ENCODE measurements at regions not wholly inside any gene's neighbourhood (a gene's known extent, or its start where the extent isn't known, plus 50 kb on each side); places are given as distances from the start of the nearest gene placed in this dataset.

DNA sequence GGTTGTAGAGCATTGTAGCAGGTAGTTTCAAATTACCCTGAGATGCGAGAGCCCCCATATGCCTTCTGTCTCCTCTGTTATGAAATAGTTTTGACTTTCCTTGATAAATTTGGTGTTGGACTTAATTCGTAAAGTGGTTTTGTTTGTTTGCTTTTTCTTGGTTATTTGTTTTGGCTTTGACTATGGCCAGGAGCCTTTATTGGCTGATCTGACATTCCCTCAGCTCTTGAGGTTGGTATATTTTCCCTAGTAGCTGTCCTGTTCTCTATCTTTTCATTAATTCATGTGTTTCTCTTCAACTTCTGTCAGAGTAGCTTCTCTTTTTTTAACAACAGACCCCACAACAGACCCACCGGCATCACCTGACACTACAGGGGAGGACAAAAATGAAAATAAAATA, 457.4 kb upstream of the MANEA start (continued):
- TF ChIP-seq ZNF274 (IDR thresholded peaks at IDR 0.05; ENCODE audit: borderline replicate concordance, extremely low read depth, low read length), result no peak

DNA sequence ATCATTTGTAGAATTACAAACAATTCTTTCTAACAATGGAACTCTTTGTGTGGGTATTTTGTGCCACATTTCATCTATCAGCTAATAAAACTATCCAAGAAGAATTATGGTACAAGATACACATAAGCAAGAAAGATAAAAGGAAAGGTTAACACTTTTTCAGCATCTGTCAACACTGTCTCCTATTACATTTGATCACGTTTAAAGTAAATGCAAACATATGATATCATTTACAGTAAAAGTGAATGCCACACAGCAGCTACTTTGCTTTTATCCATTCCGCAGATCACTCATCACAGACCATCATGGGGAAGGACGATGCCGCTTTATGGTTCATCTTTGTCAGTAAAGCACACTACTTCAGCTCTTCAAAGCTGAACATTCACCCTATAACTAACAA, 456.4 kb upstream of the MANEA start:
- FAIRE-seq, result no peak
- TF ChIP-seq JUN (IDR thresholded peaks at IDR 0.05; ENCODE audit: low read depth, low read length), result no peak
- TF ChIP-seq KDM4A (IDR thresholded peaks at IDR 0.05; ENCODE audit: low read depth, low read length, severe bottlenecking), result no peak
- TF ChIP-seq SRF (IDR thresholded peaks at IDR 0.05; ENCODE audit: low read depth, low read length), result no peak

More for the DNA sequence above, 456.4 kb upstream of the MANEA start:
- H3K4me2 ChIP-seq (ENCODE audit: insufficient read depth in 1 of 2, low read depth in 2 of 2, low read length in 2 of 2), result no peak overlapping the region
- H3K18ac ChIP-seq (ENCODE audit: extremely low read depth, low read length), result no peak overlapping the region
- no peaks in the 10 kb centered on the region; the same call in 1 of the 2 replicates for H3K23me2 ChIP-seq (ENCODE audit: low read depth, low read length)
- H2BK20ac ChIP-seq (ENCODE audit: low read length), result no peak overlapping the region
- ChIA-PET CTCF (ENCODE audit: partially characterized antibody) (interaction anchor here (1.7 kb wide), 1 partner anchor 28 kb away, joined by 8 read pairs; no protein-coding TSS in a partner anchor), POLR2A (ENCODE audit: partially characterized antibody) (no interaction called here)
- no peak overlapping the region for H3K14ac ChIP-seq (ENCODE audit: insufficient read length)
- H4K5ac ChIP-seq (ENCODE audit: insufficient read length, low read depth, low read length), result no peak overlapping the region
- H2AFZ ChIP-seq (ENCODE audit: low read length), result no peak overlapping the region
- H3K4me3 ChIP-seq (ENCODE audit: extremely low read depth in 1 of 4, insufficient read depth in 2 of 4, low read depth in 3 of 4, low read length in 4 of 4), result no peak overlapping the region
- no peak for DNase-seq (ENCODE audit: low read depth in 1 of 2, low spot score in 2 of 2)
- no peaks in the 10 kb centered on the region for H3K27me3 ChIP-seq (replicated peaks in 1 of 4; ENCODE audit: control insufficient read depth in 3 of 4, extremely low read depth in 1 of 4, insufficient read depth in 3 of 4, low read length in 3 of 4)
- no peak overlapping the region for H3K56ac ChIP-seq (replicated peaks; ENCODE audit: insufficient read length, low read depth, low read length)
- no peak overlapping the region for H2AK5ac ChIP-seq (ENCODE audit: low read depth, low read length)
- no peaks in the 10 kb centered on the region for H4K20me1 ChIP-seq (replicated peaks in 1 of 2; ENCODE audit: control insufficient read depth in 1 of 2, insufficient read depth in 2 of 2, low read length in 2 of 2)
- H4K8ac ChIP-seq (ENCODE audit: extremely low read depth, insufficient read depth, low read length), result no peak overlapping the region
- H2BK12ac ChIP-seq (ENCODE audit: low read depth, low read length), result no peak overlapping the region
- no peak overlapping the region for H2BK15ac ChIP-seq (ENCODE audit: low read length)
- H3K9ac ChIP-seq (replicated peaks in 1 of 4; ENCODE audit: extremely low read depth in 1 of 4, low read depth in 3 of 4, low read length in 3 of 4), result no peak overlapping the region
- H2BK120ac ChIP-seq (replicated peaks; ENCODE audit: low read depth, low read length), result no peak overlapping the region
- no peaks in the 10 kb centered on the region for H3K36me3 ChIP-seq (ENCODE audit: control insufficient read depth in 2 of 4, insufficient read depth in 4 of 4, low read length in 3 of 4)
- no peak overlapping the region for H3K4ac ChIP-seq (replicated peaks; ENCODE audit: insufficient read length, low read depth, low read length)
- H3K23ac ChIP-seq (ENCODE audit: insufficient read length), result no peak overlapping the region
- no peak overlapping the region for H4K91ac ChIP-seq (replicated peaks; ENCODE audit: insufficient read length, low read length)
- H3K4me1 ChIP-seq (replicated peaks in 1 of 4; ENCODE audit: control insufficient read depth in 3 of 4, insufficient read depth in 4 of 4, low read length in 3 of 4), result no peaks in the 10 kb centered on the region
- WGBS, 2 experiments (ENCODE audit: extremely low coverage in 1 of 2, insufficient coverage in 1 of 2, insufficient read length in 1 of 2, insufficient replicate concordance in 2 of 2, low coverage in 1 of 2, low lambda C conversion rate in 2 of 2, missing lambda C conversion rate in 1 of 2), result 89% methylated on average over 4 of the region's 4 CpGs; no CpG with 5 or more reads in 1 of the 2 experiments
- H2BK5ac ChIP-seq (ENCODE audit: low read depth, low read length), result no peak overlapping the region
- no peaks in the 10 kb centered on the region for H3K79me1 ChIP-seq (ENCODE audit: low read depth, low read length)
- no peak overlapping the region for H3K27ac ChIP-seq (ENCODE audit: low read depth, low read length)
- H3K79me2 ChIP-seq (ENCODE audit: control insufficient read depth in 1 of 2, insufficient read depth in 2 of 2, low read length in 2 of 2), result no peaks in the 10 kb centered on the region
- H3K9me3 ChIP-seq (ENCODE audit: insufficient read depth in 2 of 2, low read depth in 1 of 2, low read length in 1 of 2), result no peaks in the 10 kb centered on the region
